ENCODE measurements at regions not wholly inside any gene's neighbourhood (a gene's known extent, or its start where the extent isn't known, plus 50 kb on each side); places are given as distances from the start of the nearest gene placed in this dataset.

GRCh38 chr7:130912862-130913638 is 179.0 kb upstream of the KLF14 start:
- DNase-seq (ENCODE audit: low spot score), result peak; percentile 65

GRCh38 chr7:130913639-130914553 is 179.9 kb upstream of the KLF14 start:
- no peak for DNase-seq (ENCODE audit: low spot score)

- DNase-seq (ENCODE audit: low spot score), result no peak
These were observed 180.7 kb upstream of the KLF14 start for GRCh38 chr7:130914554-130915294.

- no peak for DNase-seq (ENCODE audit: low spot score)
These were observed 183.7 kb upstream of the KLF14 start for GRCh38 chr7:130917669-130918128.

- no peak for DNase-seq (ENCODE audit: low spot score)
These were observed 184.4 kb upstream of the KLF14 start for GRCh38 chr7:130918129-130919052.

- DNase-seq (ENCODE audit: low spot score), result no peak
These were observed 185.5 kb upstream of the KLF14 start for GRCh38 chr7:130919316-130920103.

- no peak for DNase-seq (ENCODE audit: low spot score)
These were observed 186.1 kb upstream of the KLF14 start for GRCh38 chr7:130920122-130920521.

GRCh38 chr7:130921391-130922180 is 187.6 kb upstream of the KLF14 start:
- DNase-seq (ENCODE audit: low spot score), result peak; percentile 68

GRCh38 chr7:130922206-130923112 is 188.5 kb upstream of the KLF14 start:
- DNase-seq (ENCODE audit: low spot score), result no peak

GRCh38 chr7:130923365-130923764 is 189.4 kb upstream of the KLF14 start:
- no peak for DNase-seq (ENCODE audit: low spot score)

GRCh38 chr7:130923930-130924329 is 189.9 kb upstream of the KLF14 start:
- DNase-seq (ENCODE audit: low spot score), result no peak

- no peak for DNase-seq (ENCODE audit: low spot score)
These were observed 191.3 kb upstream of the KLF14 start for GRCh38 chr7:130925136-130925794.

GRCh38 chr7:130926001-130926691 is 192.1 kb upstream of the KLF14 start:
- DNase-seq (ENCODE audit: low spot score), result no peak

GRCh38 chr7:130927062-130927461 is 193.1 kb upstream of the KLF14 start:
- no peak for DNase-seq (ENCODE audit: low spot score)

GRCh38 chr7:130927564-130927963 is 193.6 kb upstream of the KLF14 start:
- no peak for DNase-seq (ENCODE audit: low spot score)

- DNase-seq (ENCODE audit: low spot score), result no peak
These were observed 196.1 kb upstream of the KLF14 start for GRCh38 chr7:130929896-130930659.
